HL-60 (cell line): ENCODE measurements at regions not wholly inside any gene's neighbourhood (a gene's known extent, or its start where the extent isn't known, plus 50 kb on each side); places are given as distances from the start of the nearest gene placed in this dataset.

Experiments used
- POLR2AphosphoS5 ChIP-seq: IDR thresholded peaks from 2 replicates; pipeline ENCODE4 v1.6.1; 2012; ENCODE audit warnings: low read depth
- TF ChIP-seq, protein P1 (sequence below): IDR thresholded peaks from one replicate; pipeline ENCODE4 v1.5.1; 2011; ENCODE audit warnings: low read length, control low read depth, inconsistent platforms; ENCODE audit not compliant: insufficient read depth
- TF ChIP-seq, protein P2 (sequence below): IDR thresholded peaks from 2 replicates; pipeline ENCODE4 v1.6.1; 2012; ENCODE audit warnings: low read depth; ENCODE audit not compliant: insufficient replicate concordance

GRCh38 chr13:74910415-74910814 lies 571.6 kb downstream of the TBC1D4 start:
- TF ChIP-seq, protein P1, sequence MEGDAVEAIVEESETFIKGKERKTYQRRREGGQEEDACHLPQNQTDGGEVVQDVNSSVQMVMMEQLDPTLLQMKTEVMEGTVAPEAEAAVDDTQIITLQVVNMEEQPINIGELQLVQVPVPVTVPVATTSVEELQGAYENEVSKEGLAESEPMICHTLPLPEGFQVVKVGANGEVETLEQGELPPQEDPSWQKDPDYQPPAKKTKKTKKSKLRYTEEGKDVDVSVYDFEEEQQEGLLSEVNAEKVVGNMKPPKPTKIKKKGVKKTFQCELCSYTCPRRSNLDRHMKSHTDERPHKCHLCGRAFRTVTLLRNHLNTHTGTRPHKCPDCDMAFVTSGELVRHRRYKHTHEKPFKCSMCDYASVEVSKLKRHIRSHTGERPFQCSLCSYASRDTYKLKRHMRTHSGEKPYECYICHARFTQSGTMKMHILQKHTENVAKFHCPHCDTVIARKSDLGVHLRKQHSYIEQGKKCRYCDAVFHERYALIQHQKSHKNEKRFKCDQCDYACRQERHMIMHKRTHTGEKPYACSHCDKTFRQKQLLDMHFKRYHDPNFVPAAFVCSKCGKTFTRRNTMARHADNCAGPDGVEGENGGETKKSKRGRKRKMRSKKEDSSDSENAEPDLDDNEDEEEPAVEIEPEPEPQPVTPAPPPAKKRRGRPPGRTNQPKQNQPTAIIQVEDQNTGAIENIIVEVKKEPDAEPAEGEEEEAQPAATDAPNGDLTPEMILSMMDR: no peak
- no peak for TF ChIP-seq POLR2AphosphoS5
- TF ChIP-seq, protein P2, sequence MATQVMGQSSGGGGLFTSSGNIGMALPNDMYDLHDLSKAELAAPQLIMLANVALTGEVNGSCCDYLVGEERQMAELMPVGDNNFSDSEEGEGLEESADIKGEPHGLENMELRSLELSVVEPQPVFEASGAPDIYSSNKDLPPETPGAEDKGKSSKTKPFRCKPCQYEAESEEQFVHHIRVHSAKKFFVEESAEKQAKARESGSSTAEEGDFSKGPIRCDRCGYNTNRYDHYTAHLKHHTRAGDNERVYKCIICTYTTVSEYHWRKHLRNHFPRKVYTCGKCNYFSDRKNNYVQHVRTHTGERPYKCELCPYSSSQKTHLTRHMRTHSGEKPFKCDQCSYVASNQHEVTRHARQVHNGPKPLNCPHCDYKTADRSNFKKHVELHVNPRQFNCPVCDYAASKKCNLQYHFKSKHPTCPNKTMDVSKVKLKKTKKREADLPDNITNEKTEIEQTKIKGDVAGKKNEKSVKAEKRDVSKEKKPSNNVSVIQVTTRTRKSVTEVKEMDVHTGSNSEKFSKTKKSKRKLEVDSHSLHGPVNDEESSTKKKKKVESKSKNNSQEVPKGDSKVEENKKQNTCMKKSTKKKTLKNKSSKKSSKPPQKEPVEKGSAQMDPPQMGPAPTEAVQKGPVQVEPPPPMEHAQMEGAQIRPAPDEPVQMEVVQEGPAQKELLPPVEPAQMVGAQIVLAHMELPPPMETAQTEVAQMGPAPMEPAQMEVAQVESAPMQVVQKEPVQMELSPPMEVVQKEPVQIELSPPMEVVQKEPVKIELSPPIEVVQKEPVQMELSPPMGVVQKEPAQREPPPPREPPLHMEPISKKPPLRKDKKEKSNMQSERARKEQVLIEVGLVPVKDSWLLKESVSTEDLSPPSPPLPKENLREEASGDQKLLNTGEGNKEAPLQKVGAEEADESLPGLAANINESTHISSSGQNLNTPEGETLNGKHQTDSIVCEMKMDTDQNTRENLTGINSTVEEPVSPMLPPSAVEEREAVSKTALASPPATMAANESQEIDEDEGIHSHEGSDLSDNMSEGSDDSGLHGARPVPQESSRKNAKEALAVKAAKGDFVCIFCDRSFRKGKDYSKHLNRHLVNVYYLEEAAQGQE: no peak
